ENCODE measurements at regions not wholly inside any gene's neighbourhood (a gene's known extent, or its start where the extent isn't known, plus 50 kb on each side); places are given as distances from the start of the nearest gene placed in this dataset.

GRCh38 chr17:36816214-36816906 lies 120.9 kb upstream of the LHX1 start:
- no peak for DNase-seq (ENCODE audit: low read depth in 2 of 2)

DNA sequence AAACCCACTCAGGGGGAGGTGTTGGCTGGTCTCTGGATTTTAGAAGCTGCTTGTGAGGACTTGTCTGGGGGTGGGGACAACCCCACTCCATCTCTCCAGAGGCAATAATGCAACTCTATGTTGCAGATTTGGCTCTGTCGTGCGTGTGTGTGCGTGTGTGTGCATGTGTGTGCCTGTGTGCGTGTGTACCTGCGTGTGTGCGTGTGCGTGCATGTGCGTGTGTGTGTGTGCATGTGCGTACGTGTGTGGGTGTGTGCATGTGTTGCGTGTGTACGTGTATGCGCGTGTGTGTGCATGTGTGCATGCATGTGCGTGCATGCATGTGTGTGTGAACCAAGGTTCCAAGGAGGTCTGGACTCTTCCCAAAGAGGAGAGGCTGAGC lies 120.4 kb upstream of the LHX1 start:
- DNase-seq (ENCODE audit: low read depth in 2 of 2) = no peak

DNA sequence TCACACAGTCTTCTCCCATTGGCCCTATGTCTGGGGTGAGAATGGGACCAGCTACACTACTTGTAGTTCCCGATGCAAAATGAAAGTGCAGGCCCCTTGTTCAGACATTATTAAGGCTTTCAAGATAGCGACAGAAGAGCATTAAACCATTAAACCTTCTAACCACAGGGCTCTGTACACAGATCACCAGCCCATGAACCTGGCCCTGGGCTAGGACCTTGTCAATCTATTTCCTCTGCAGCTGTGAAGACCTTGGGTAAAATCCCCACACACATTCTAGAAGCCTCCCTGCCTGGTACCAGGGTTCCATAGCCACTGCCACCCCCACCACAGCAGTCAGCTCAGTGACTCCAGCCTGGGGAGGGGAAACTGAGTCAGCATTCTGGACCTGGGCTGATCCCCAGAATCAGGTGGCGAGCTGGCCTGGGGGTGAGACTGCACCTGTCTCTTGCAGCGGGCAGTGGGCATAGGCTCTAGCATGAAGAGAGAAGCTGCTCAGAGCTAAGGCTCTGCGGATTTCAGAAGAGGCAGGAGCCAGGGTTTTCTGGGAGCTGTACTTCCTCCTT lies 119.7 kb upstream of the LHX1 start:
- DNase-seq (ENCODE audit: low read depth in 2 of 2) = no peak

DNA sequence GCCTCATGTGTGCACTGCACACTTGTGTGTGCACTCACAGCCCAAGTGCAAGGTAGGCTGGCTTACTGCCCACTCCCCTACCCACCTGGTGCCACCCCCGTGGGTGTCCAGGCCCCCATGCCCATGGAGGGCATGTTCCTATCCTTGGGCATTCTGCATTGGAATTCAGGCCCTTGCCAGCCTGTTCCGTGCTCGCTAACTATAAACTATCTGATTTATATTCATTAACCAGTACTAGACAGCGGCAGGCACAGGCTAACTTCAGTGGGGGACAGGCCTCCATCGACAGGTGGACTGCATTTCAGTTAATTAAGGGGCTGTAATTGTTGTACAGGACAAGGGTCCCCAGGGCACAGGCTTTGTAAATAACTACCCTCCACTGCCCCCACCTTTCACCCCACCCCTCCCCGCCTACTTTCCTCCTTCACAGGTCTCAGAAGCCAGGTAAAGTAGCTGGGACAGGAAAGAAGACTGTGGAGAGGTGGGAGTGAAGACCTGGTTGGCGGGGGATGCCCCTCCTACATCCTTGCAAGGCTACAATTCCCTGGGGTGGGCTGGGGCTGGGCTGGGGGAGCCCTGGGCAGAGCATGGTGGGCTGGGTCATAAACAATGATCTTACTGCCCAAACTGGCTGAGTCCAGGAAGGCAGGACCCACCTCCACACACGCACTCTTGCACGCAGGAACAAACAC lies 119.0 kb upstream of the LHX1 start:
- DNase-seq (ENCODE audit: low read depth in 2 of 2) = no peak

GRCh38 chr17:36823850-36824677 lies 113.2 kb upstream of the LHX1 start:
- DNase-seq (ENCODE audit: low read depth in 2 of 2) = no peak

DNA sequence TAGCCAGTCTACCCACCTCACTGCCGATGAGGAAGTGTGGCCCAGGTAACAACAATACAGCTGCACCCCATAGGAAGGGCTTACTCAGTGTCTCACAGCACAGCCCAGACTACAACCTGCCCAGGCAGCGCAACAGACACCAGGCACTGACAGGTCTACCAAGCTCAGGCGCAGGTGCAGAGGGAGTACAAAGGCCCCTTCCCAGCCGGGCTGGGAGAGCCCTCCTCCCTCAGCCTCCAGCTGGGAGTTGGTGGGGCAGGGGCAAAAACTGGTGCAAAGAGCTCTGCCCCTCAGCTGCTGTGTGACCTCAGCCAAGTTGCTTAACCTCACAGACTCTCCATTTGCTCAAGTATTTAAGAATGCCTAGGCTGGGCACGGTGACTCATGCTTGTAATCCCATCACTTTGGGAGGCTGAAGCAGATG lies 112.6 kb upstream of the LHX1 start:
- DNase-seq (ENCODE audit: low read depth in 2 of 2) = no peak

- no peak for DNase-seq (ENCODE audit: low read depth in 2 of 2)
Measured at GRCh38 chr17:36825113-36825512, 112.2 kb upstream of the LHX1 start.

DNA sequence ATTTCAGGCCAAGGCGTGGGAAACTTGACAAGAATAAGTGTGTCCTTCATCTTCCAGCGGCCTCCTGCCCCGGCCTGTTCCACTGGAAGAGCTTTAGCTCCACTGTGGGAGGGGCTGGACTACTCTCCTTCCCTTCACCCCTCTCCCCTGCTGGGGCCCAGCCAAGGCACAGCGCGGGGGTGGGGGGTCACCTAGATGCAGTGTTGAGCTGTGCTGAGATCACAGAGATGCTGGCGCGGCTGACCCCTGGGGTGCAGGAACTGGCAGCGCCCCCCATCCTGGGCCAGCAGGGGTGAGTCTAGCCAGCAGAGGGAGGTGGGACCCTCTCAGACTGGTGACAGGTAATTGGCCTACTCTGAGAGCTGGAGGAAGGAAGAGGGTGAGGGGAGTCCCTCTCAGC lies 111.8 kb upstream of the LHX1 start:
- no peak for DNase-seq (ENCODE audit: low read depth in 2 of 2)

- DNase-seq (ENCODE audit: low read depth in 2 of 2) = no peak
Measured at GRCh38 chr17:36825951-36826350, 111.3 kb upstream of the LHX1 start.

DNA sequence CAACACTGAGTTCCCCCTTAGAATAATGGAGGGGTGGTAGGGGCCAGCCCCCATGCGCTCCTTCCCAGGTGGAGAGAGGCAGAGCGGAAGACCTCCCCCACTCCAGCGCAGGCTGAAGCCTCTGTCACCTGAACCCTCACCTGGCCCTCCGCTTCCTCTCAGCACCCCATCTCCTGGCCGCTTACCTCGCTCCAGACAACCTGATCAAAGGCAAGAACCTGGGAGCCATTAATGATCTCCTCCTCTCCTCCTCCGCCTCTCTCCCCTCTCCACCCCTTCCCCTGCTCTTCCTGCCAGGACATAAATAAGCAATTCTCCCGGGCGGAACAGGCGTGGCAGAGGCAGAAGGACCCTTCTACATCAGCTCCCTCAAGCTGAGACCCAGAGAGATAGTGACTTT lies 110.2 kb upstream of the LHX1 start:
- DNase-seq (ENCODE audit: low read depth in 2 of 2) = no peak

DNA sequence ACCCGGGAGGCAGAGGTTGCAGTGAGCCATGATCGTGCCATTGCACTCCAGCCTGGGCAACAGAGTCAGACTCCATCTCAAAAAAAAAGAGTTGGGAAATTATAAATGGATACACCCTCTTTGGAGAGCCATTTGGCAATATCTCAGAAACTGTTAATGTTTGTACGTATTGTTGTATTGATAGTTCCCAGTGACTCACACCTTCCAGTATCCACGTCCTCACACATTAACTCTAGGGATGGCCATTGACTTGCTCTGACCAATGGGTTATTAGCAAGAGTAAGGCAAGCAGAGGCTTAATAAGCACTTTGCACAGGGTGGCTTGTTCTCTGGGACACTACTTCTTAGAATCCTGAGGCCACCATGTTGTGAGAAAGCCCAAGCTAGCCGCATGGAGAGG lies 107.6 kb upstream of the LHX1 start:
- DNase-seq (ENCODE audit: low read depth in 2 of 2) = no peak

DNA sequence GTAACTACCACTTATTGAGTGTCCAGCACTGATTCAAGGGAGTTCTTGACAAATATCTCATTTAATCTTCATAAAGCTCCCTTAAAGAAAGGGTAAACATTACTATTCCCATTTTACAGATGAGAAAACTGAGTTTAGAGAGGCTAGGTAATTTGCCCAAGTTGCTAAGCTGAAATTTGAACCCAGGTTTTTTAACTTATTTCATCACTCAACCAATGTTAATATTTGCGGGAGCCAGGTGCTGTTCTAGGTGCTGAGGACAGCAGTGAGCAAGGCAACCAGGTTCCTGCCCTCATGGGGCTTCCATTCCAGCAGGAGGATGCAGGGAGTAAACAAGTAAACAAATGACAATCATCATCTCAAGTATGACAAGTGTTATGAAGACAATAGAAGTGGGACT lies 104.0 kb upstream of the LHX1 start:
- no peak for DNase-seq (ENCODE audit: low read depth in 2 of 2)

DNA sequence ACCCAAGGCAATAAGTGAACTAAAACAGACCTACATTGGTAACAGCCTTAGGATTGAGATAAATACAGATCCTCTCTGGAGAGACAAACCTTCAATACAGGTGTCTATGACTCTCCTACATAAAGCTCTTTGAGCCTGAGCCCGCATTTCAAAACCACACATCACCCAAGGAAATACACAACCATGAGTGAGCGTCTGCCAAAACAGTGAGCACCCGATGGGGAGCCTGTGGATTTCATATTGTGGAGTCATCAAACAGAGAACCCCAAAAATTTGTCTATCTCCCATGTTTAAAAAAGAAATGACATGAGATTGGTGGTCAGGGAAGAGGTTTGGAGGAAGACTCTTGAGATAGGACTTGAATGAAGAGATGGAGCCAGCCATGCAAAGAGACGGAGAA lies 102.2 kb upstream of the LHX1 start:
- DNase-seq (ENCODE audit: low read depth in 2 of 2) = no peak

GRCh38 chr17:36837195-36837938 lies 99.9 kb upstream of the LHX1 start:
- no peak for DNase-seq (ENCODE audit: low read depth in 2 of 2)

GRCh38 chr17:36837939-36838272 lies 99.4 kb upstream of the LHX1 start:
- DNase-seq (ENCODE audit: low read depth in 2 of 2) = no peak

GRCh38 chr17:36839256-36839655 lies 98.0 kb upstream of the LHX1 start:
- DNase-seq (ENCODE audit: low read depth in 2 of 2) = no peak

- DNase-seq (ENCODE audit: low read depth in 2 of 2) = no peak
Measured at GRCh38 chr17:36840796-36841195, 96.5 kb upstream of the LHX1 start.

DNA sequence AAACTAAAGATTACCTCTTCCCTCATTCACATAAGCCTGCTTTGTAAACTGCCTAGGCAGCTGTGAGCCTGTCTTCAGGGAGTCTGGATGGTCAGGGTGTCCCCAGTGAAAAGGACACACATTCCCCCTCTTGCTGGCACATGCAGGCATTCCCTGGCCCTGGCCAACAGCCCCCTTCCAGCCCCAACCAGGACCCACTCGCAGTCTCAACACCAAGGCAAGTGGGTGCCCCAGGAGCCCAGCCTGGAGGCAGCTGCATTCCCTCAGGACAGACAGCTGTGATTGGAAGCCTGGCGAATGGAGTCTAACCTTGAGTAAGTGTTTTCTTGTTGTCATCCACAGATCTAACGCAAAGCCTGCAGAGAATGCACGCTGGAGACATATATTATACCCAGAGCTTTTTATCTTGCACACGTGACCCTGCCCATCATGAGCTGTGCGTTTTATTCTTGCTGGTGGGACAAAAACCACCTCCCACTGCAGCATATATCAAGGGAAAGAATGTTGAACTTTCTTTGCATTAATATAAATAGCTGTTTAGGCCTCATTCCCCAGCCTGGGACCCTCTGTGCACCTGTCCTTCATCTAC lies 95.0 kb upstream of the LHX1 start:
- DNase-seq (ENCODE audit: low read depth in 2 of 2) = no peak

DNA sequence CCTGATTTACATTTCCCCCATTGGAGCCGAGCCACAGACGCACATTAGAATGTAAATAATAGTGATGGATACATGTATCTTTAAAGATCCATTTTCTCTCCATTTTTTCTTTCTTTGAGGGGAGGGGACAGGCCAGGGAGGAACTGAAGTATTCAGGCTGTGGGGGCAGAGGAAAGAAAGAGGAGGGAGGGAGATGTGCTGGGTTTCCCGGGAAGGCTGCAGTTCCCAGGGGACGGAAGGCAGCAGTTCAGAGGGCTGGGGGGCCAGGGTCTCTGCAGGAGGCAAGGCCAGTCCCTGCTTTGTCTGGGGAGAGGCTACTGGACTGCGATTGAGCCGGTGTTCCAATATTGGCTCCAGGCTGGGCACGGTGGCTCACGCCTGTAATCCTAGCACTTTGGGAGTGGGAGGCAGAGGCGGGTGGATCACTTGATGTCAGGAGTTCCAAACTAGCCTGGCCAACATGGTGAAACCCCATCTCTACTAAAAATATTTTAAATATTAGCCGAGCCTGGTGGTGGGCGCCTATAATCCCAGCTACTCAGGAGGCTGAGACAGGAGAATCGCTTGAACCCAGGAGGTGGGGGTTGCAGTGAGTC lies 94.2 kb upstream of the LHX1 start:
- DNase-seq (ENCODE audit: low read depth in 2 of 2) = no peak

DNA sequence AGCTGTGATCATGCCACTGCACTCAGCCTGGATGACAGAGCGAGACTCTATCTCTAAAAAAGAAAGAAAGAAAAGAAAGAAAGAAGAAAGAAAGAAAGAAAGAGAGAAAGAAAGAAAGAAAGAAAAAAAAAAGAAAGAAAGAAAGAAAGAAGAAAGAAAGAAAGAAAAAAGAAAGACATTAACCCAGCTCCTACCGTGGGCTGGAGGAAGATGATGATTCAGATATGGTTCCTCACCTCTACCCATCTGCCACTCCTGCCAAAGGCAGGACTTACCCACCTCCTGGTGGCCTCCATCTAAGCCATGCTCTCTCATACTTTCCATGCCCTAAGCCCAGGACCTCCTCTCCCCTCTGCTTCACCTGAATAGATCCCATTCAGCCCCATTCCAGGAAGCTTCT lies 93.3 kb upstream of the LHX1 start:
- DNase-seq (ENCODE audit: low read depth in 2 of 2) = no peak

DNA sequence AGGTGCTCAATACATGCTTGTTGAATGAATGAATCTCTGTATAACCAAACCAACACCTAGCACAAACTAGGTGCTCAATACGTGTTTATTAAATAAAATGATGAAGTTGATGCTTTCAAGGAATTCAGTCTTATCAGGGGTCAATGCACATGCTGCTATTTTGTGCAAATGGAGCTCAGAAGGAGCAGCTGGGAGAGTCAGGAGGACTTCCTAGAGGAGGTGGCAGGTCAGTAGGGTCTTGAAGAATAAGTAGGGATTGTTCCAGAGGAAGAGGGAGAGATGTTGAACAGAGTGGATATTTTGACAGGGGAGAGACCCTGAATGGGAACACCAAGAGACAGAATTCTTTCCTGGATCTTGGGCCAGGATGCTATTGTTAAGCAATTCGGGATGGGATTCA lies 92.7 kb upstream of the LHX1 start:
- no peak for DNase-seq (ENCODE audit: low read depth in 2 of 2)
